Activated naive CD8-positive, alpha-beta T cell treated with anti-CD3 and anti-CD28 coated beads for 36 hours (primary cell): ENCODE measurements at regions not wholly inside any gene's neighbourhood (a gene's known extent, or its start where the extent isn't known, plus 50 kb on each side); places are given as distances from the start of the nearest gene placed in this dataset.

Source experiments
- DNase-seq: peaks from one replicate; pipeline ENCODE4 v3.0.0; 2021
- H3K27ac Mint-ChIP-seq: one replicate; pipeline ENCODE4 v1.8.0; 2022; ENCODE audit warnings: mild to moderate bottlenecking, moderate library complexity, mixed read lengths
- H3K27me3 Mint-ChIP-seq: one replicate; pipeline ENCODE4 v1.8.0; 2022; ENCODE audit warnings: mild to moderate bottlenecking, mixed read lengths
- H3K36me3 Mint-ChIP-seq: one replicate; pipeline ENCODE4 v1.8.0; 2021; ENCODE audit warnings: mild to moderate bottlenecking, mixed read lengths
- H3K4me1 Mint-ChIP-seq: one replicate; pipeline ENCODE4 v1.8.0; 2021; ENCODE audit warnings: mixed read lengths
- H3K4me3 Mint-ChIP-seq: one replicate; pipeline ENCODE4 v1.8.0; 2022; ENCODE audit warnings: mild to moderate bottlenecking, moderate library complexity, mixed read lengths
- H3K9me3 Mint-ChIP-seq: one replicate; pipeline ENCODE4 v1.8.0; 2022; ENCODE audit warnings: mixed read lengths

GRCh38 chr21:18893406-18893805 lies 489.8 kb upstream of the TMPRSS15 start:
- Mint-ChIP-seq H3K36me3 (no peaks in the 10 kb centered on the region), H3K9me3 (peaks cover 5% of the 10 kb centered on the region), H3K4me3 (no peak overlapping the region), H3K4me1 (no peaks in the 10 kb centered on the region), H3K27me3 (no peaks in the 10 kb centered on the region), H3K27ac (no peak overlapping the region)
- DNase-seq = no peak

GRCh38 chr21:18894387-18894786 lies 490.8 kb upstream of the TMPRSS15 start:
- H3K4me3 Mint-ChIP-seq = no peak overlapping the region
- no peak for DNase-seq
- no peaks in the 10 kb centered on the region for H3K27me3 Mint-ChIP-seq
- peaks cover 5% of the 10 kb centered on the region for H3K9me3 Mint-ChIP-seq
- no peaks in the 10 kb centered on the region for H3K4me1 Mint-ChIP-seq
- H3K36me3 Mint-ChIP-seq = no peaks in the 10 kb centered on the region
- H3K27ac Mint-ChIP-seq = no peak overlapping the region

GRCh38 chr21:18899261-18899660 lies 495.7 kb upstream of the TMPRSS15 start:
- peaks cover 2% of the 10 kb centered on the region for H3K9me3 Mint-ChIP-seq
- no peaks in the 10 kb centered on the region for H3K27me3 Mint-ChIP-seq
- no peaks in the 10 kb centered on the region for H3K36me3 Mint-ChIP-seq
- no peaks in the 10 kb centered on the region for H3K4me1 Mint-ChIP-seq
- no peak for DNase-seq
- no peak overlapping the region for H3K4me3 Mint-ChIP-seq
- no peak overlapping the region for H3K27ac Mint-ChIP-seq

- H3K27ac Mint-ChIP-seq = no peak overlapping the region
- H3K4me3 Mint-ChIP-seq = no peak overlapping the region
- no peaks in the 10 kb centered on the region for H3K36me3 Mint-ChIP-seq
- no peaks in the 10 kb centered on the region for H3K9me3 Mint-ChIP-seq
- no peaks in the 10 kb centered on the region for H3K4me1 Mint-ChIP-seq
- no peaks in the 10 kb centered on the region for H3K27me3 Mint-ChIP-seq
- no peak for DNase-seq
Measured at GRCh38 chr21:18902660-18903059, 499.1 kb upstream of the TMPRSS15 start.

- H3K9me3 Mint-ChIP-seq = peaks cover 9% of the 10 kb centered on the region
- no peak overlapping the region for H3K4me3 Mint-ChIP-seq
- DNase-seq = no peak
- no peaks in the 10 kb centered on the region for H3K36me3 Mint-ChIP-seq
- H3K27me3 Mint-ChIP-seq = no peaks in the 10 kb centered on the region
- no peaks in the 10 kb centered on the region for H3K4me1 Mint-ChIP-seq
- H3K27ac Mint-ChIP-seq = no peak overlapping the region
Measured at GRCh38 chr21:18907076-18907475, 503.5 kb upstream of the TMPRSS15 start.

GRCh38 chr21:18908641-18909040 lies 505.1 kb upstream of the TMPRSS15 start:
- no peak for DNase-seq
- Mint-ChIP-seq H3K4me3 (no peak overlapping the region), H3K4me1 (no peaks in the 10 kb centered on the region), H3K27me3 (no peaks in the 10 kb centered on the region), H3K9me3 (peaks cover 10% of the 10 kb centered on the region), H3K27ac (no peak overlapping the region), H3K36me3 (no peaks in the 10 kb centered on the region)

- no peaks in the 10 kb centered on the region for H3K27me3 Mint-ChIP-seq
- DNase-seq = no peak
- no peaks in the 10 kb centered on the region for H3K36me3 Mint-ChIP-seq
- no peak overlapping the region for H3K27ac Mint-ChIP-seq
- H3K9me3 Mint-ChIP-seq = peaks cover 13% of the 10 kb centered on the region
- no peak overlapping the region for H3K4me3 Mint-ChIP-seq
- no peaks in the 10 kb centered on the region for H3K4me1 Mint-ChIP-seq
Measured at GRCh38 chr21:18913914-18914313, 510.3 kb upstream of the TMPRSS15 start.

- no peak for DNase-seq
- Mint-ChIP-seq H3K27ac (no peak overlapping the region), H3K36me3 (no peaks in the 10 kb centered on the region), H3K9me3 (peaks cover 11% of the 10 kb centered on the region), H3K27me3 (no peaks in the 10 kb centered on the region), H3K4me1 (no peaks in the 10 kb centered on the region), H3K4me3 (no peak overlapping the region)
Measured at GRCh38 chr21:18914570-18914969, 511.0 kb upstream of the TMPRSS15 start.

- no peak for DNase-seq
- no peak overlapping the region for H3K4me3 Mint-ChIP-seq
- no peaks in the 10 kb centered on the region for H3K27me3 Mint-ChIP-seq
- no peak overlapping the region for H3K27ac Mint-ChIP-seq
- H3K9me3 Mint-ChIP-seq = peaks cover 3% of the 10 kb centered on the region
- H3K4me1 Mint-ChIP-seq = no peaks in the 10 kb centered on the region
- no peaks in the 10 kb centered on the region for H3K36me3 Mint-ChIP-seq
Measured at GRCh38 chr21:18917622-18918021, 514.0 kb upstream of the TMPRSS15 start.

GRCh38 chr21:18931237-18931636 lies 527.7 kb upstream of the TMPRSS15 start:
- Mint-ChIP-seq H3K27ac (no peak overlapping the region), H3K9me3 (no peaks in the 10 kb centered on the region), H3K4me1 (no peaks in the 10 kb centered on the region), H3K4me3 (no peak overlapping the region), H3K36me3 (no peaks in the 10 kb centered on the region), H3K27me3 (no peaks in the 10 kb centered on the region)
- no peak for DNase-seq

- Mint-ChIP-seq H3K27me3 (no peaks in the 10 kb centered on the region), H3K4me3 (no peak overlapping the region), H3K9me3 (peaks cover 2% of the 10 kb centered on the region), H3K4me1 (no peaks in the 10 kb centered on the region), H3K36me3 (no peaks in the 10 kb centered on the region), H3K27ac (no peak overlapping the region)
- no peak for DNase-seq
Measured at GRCh38 chr21:18937337-18937736, 533.8 kb upstream of the TMPRSS15 start.

GRCh38 chr21:18940791-18941190 lies 537.2 kb upstream of the TMPRSS15 start:
- no peak for DNase-seq
- H3K36me3 Mint-ChIP-seq = no peaks in the 10 kb centered on the region
- no peaks in the 10 kb centered on the region for H3K4me1 Mint-ChIP-seq
- H3K27me3 Mint-ChIP-seq = no peaks in the 10 kb centered on the region
- no peak overlapping the region for H3K27ac Mint-ChIP-seq
- no peak overlapping the region for H3K4me3 Mint-ChIP-seq
- peaks cover 2% of the 10 kb centered on the region for H3K9me3 Mint-ChIP-seq

GRCh38 chr21:18950045-18950740 lies 546.6 kb upstream of the TMPRSS15 start:
- H3K36me3 Mint-ChIP-seq = no peaks in the 10 kb centered on the region
- H3K27ac Mint-ChIP-seq = no peak overlapping the region
- no peaks in the 10 kb centered on the region for H3K4me1 Mint-ChIP-seq
- DNase-seq = no peak
- peaks cover 7% of the 10 kb centered on the region for H3K9me3 Mint-ChIP-seq
- no peak overlapping the region for H3K4me3 Mint-ChIP-seq
- no peaks in the 10 kb centered on the region for H3K27me3 Mint-ChIP-seq

GRCh38 chr21:18951271-18952038 lies 547.9 kb upstream of the TMPRSS15 start:
- Mint-ChIP-seq H3K9me3 (peaks cover 7% of the 10 kb centered on the region), H3K4me1 (no peaks in the 10 kb centered on the region), H3K27me3 (no peaks in the 10 kb centered on the region), H3K27ac (no peak overlapping the region), H3K36me3 (no peaks in the 10 kb centered on the region), H3K4me3 (no peak overlapping the region)
- DNase-seq = no peak

GRCh38 chr21:18954441-18954844 lies 550.9 kb upstream of the TMPRSS15 start:
- Mint-ChIP-seq H3K36me3 (no peaks in the 10 kb centered on the region), H3K4me3 (no peak overlapping the region), H3K9me3 (peaks cover 7% of the 10 kb centered on the region), H3K27me3 (no peaks in the 10 kb centered on the region), H3K4me1 (no peaks in the 10 kb centered on the region), H3K27ac (no peak overlapping the region)
- no peak for DNase-seq

GRCh38 chr21:18959817-18960216 lies 556.2 kb upstream of the TMPRSS15 start:
- Mint-ChIP-seq H3K4me1 (no peaks in the 10 kb centered on the region), H3K9me3 (peaks cover 2% of the 10 kb centered on the region), H3K36me3 (no peaks in the 10 kb centered on the region), H3K27ac (no peak overlapping the region), H3K4me3 (no peak overlapping the region), H3K27me3 (no peaks in the 10 kb centered on the region)
- DNase-seq = no peak
